SU-DHL-6 (cell line): ENCODE measurements at regions not wholly inside any gene's neighbourhood (a gene's known extent, or its start where the extent isn't known, plus 50 kb on each side); places are given as distances from the start of the nearest gene placed in this dataset.

Experiments used
- CTCF ChIP-seq: fragments of 200-600 bp; sonication (generic); IDR thresholded peaks from one replicate; pipeline ENCODE4 v1.5.1; 2017; ENCODE audit warnings: antibody characterized with exemption, mild to moderate bottlenecking, low read length, moderate library complexity; ENCODE audit not compliant: insufficient read depth, poor library complexity, severe bottlenecking
- EZH2phosphoT487 ChIP-seq: fragments of 200-600 bp; sonication (generic), shearing (Covaris generic); conservative IDR thresholded peaks from 2 replicates; pipeline ENCODE4 v1.6.1; 2018; ENCODE audit warnings: mild to moderate bottlenecking, antibody characterized with exemption, low read length, moderate library complexity, mixed read lengths

DNA sequence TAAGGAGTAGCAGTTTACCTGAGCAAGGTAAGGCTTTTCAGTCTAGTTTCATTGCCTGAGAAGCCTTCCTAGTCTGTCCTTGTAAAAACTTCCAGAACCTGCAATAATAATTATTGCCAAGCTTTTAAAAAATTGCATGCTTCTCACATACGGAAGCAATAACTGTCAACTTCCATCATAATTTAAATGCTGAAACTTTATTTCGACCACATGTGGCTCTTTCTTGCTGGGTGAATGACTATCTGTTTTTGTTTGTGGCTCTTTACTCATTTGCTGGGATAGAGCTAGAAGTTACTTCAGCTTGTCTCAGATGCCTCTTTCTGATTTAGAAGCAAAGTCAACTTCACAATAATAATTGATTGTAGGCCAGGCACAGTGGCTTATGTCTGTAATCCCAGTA, 95.9 kb upstream of the COL21A1 start:
- TF ChIP-seq CTCF: no peak
- no peak for TF ChIP-seq EZH2phosphoT487
